RCC 7860 (cell line): ENCODE measurements at regions not wholly inside any gene's neighbourhood (a gene's known extent, or its start where the extent isn't known, plus 50 kb on each side); places are given as distances from the start of the nearest gene placed in this dataset.

Experiments used
- DNase-seq: peaks from one replicate; pipeline ENCODE4 v3.0.0-alpha.2; 2015; ENCODE audit warnings: low spot score
- FAIRE-seq: peaks from 2 replicates; lab custom pipeline; 2012; peaks lifted over from hg19 to GRCh38; lab: Jason Lieb, UNC

GRCh38 chr5:56499491-56499890 lies 266.4 kb upstream of the ANKRD55 start:
- DNase-seq (no peak), FAIRE-seq (no peak)

DNA sequence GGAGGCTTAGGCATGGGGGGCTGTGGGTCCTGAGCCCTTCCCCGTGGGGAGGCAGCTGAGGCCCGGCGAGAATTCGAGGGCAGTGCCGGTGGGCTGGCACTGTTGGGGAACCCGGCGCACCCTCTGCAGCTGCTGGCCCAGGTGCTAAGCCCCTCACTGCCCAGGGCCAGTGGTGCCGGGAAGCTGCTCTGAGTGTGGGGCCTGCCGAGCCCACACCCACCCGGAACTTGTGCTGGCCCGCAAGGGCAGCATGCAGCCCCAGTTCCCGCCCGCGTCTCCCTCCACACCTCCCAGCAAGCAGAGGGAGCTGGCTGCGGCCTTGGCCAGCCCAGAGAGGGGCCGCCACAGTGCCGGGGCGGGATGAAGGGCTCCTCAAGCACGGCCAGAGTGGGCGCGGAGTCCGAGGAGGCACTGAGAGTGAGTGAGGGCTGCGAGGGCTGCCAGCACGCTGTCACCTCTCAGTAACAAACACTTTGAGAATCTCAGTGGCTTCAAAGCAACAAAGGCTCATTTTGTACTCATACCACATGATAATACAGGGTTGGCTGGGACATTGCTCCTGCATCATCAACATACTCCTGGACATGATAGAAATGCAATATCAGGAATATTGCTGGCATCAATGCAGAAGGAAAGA lies 265.7 kb upstream of the ANKRD55 start:
- no peak for FAIRE-seq
- no peak for DNase-seq

DNA sequence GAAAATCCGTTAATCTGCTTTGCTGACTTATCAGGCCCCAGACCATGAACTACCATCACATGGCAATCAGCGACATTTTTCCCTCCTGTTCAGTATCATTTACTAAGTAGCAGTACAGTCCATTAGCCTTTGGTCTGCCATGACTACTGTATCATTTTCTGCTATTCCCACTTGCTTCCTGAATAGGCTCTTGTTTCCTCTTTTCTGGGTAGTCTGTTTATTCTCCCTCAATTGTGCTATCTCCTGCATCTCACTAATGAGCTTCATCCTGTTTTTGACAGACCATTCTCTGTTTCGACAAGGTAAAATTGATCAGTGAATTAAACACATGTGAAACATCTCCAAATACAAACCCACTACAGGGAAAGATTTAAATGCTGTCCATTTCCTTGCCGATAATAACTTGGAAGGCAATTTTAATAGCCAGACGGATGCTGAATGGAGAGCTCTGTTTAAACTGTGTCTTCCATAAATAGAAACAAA lies 263.5 kb upstream of the ANKRD55 start:
- DNase-seq: no peak
- no peak for FAIRE-seq

- FAIRE-seq (no peak), DNase-seq (no peak)
Observed at GRCh38 chr5:56494300-56494731, 261.2 kb upstream of the ANKRD55 start.

GRCh38 chr5:56493766-56494165 lies 260.6 kb upstream of the ANKRD55 start:
- no peak for FAIRE-seq

GRCh38 chr5:56493308-56493707 lies 260.2 kb upstream of the ANKRD55 start:
- no peak for DNase-seq
- no peak for FAIRE-seq

More at GRCh38 chr5:56493766-56494165, 260.6 kb upstream of the ANKRD55 start:
- DNase-seq: no peak

DNA sequence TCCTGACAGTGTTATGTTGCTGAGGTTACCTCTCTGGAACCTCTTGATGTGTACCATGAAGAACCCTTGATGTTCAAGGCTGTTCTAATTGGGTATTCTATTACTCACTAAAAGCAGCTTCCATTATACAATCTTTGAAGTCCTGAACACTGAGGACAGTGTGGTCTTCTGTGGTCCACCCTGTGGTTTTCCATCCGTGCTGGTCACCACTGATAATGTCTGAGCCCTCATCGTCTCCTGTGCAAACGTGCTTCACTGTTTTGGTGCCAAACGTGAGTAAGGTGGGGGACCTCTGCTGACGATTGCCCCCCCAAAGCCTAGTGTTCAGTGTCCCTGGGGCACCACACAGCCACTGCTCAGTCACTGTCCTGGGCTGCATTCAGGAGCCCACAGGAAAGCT lies 259.7 kb upstream of the ANKRD55 start:
- FAIRE-seq: no peak
- no peak for DNase-seq

DNA sequence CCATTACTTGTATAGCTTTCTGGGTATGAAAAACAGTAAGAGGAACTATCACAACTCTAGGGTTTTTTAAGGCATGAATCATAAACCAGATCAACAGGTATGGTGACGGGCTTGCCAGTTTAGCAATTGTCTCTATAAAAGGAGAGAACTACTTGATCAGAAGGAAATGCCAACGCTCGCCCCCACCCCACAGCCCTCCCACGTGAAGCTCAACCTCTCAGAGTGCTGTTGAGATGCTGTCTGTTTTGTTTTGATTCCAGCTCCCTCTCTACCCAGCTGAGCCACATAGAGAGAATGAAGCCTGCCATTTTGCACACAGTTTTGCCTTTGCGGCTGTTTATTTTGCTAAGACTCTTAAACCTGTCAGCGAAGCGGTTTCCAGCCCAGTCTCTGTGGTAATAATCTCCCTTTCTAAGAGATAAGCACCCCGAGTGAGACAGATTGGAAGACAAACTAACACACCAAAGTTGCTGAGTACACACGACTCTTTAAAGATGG lies 257.9 kb upstream of the ANKRD55 start:
- no peak for FAIRE-seq
- DNase-seq: no peak

DNA sequence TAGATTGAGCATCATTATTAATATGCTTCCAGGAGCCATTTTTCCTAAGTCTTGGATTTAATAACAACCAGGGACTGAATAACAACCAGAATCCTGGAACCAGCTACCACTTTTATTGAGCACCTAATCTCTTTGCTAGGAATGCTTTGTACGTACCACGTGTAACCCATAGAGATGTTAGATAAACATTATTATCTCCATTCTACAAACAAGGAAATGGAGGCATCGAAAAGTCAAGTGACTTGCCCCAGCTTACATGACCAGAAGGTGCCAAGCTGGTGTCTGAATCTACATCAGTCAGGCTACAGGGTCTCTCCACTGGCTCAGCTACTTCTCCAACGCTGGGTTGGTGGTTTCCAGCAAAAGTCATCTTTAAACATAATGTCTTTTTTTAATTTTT lies 256.1 kb upstream of the ANKRD55 start:
- DNase-seq: no peak
- no peak for FAIRE-seq

GRCh38 chr5:56487528-56488115 lies 254.5 kb upstream of the ANKRD55 start:
- FAIRE-seq: no peak
- no peak for DNase-seq

GRCh38 chr5:56482363-56482762 lies 249.2 kb upstream of the ANKRD55 start:
- DNase-seq: no peak
- FAIRE-seq: no peak

- FAIRE-seq (no peak), DNase-seq (no peak)
Observed at GRCh38 chr5:56481428-56482357, 248.6 kb upstream of the ANKRD55 start.

GRCh38 chr5:56480705-56481427 lies 247.7 kb upstream of the ANKRD55 start:
- FAIRE-seq (no peak), DNase-seq (no peak)

GRCh38 chr5:56480078-56480704 lies 247.1 kb upstream of the ANKRD55 start:
- DNase-seq (no peak), FAIRE-seq (no peak)

DNA sequence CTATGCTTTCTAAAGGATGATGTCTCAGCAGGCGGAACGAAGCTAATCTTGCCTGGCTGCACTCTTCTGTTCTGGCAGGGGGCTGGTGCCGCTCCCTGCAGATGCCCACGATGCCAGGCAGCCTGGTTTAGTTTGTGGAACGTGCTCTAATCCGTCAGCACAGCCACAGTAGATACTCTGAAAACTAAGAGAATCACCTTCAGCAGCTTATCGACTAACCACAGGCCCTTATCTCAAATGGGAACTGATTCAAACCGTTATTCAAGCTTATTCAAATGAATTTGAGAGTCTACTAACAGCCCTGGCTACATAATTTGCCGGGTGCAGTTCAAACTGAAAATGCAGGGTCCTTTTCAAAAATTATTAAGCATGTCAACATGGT lies 246.6 kb upstream of the ANKRD55 start:
- FAIRE-seq (no peak), DNase-seq (no peak)

GRCh38 chr5:56479126-56479525 lies 246.0 kb upstream of the ANKRD55 start:
- FAIRE-seq (no peak), DNase-seq (no peak)

- FAIRE-seq (no peak), DNase-seq (no peak)
Observed at GRCh38 chr5:56478062-56478461, 244.9 kb upstream of the ANKRD55 start.

DNA sequence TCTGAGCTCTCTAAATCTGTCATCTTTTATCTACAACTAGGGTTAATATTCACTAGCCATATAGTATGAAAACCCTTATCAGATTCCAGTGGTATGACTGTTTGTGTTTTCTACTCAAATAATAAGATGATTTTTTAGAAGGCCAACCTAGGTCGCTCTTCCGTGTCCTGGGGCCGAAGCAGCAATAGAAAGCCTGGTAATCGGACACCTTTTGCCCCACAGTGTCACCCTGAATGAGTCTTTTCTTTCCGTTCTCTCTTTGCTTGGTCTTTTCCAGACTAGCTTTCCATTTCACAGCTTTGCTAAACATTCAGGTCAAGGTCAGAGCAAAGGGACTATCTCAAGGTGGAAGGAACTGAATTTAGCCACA lies 243.3 kb upstream of the ANKRD55 start:
- FAIRE-seq: no peak
- DNase-seq: peak; percentile 34

DNA sequence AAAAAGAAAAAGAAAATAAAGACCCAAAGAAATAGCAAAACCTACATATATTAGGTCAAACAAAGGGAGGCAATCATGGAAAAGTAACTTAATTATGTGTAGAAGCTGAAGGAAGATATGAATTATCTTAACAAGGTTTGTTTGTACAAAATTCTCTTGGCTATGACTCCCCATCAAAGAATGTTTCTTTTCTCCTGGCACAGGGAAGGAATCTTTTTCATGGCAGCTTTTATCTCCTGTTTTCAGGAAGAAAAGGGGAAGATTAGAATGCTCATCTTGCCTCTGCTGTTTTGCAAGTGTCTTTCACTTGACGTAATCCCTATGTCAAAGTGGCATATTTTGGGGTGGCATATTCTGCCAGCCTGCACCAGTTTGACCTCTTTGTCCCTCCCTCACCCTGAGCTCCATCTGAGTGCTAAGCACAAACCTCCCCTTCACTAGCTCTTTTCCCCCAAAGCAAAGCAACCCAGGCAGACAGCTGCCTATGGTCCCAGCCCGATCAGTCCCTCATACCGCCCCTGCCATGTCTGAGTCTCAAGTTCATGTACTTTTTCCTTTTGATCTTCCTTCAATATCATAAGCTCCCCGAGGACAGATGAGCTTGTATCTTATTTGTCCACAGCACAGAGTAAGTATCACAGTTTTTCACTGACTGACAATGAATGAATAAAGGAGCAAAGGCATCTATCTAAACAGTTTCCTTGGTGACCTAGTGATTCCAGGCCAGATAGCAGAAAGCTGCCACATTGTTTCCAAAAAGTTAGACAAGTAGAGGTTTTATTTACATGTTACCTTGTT lies 242.8 kb upstream of the ANKRD55 start:
- DNase-seq: no peak
- FAIRE-seq: no peak

GRCh38 chr5:56471707-56472106 lies 238.6 kb upstream of the ANKRD55 start:
- FAIRE-seq: no peak

More at GRCh38 chr5:56471707-56472106, 238.6 kb upstream of the ANKRD55 start:
- DNase-seq: no peak
